GM12864 (cell line): ENCODE measurements at regions not wholly inside any gene's neighbourhood (a gene's known extent, or its start where the extent isn't known, plus 50 kb on each side); places are given as distances from the start of the nearest gene placed in this dataset.

Source experiments
- DNase-seq: peaks from one replicate; pipeline ENCODE4 v3.0.0-alpha.2; 2011; ENCODE audit warnings: low read depth
- H3K4me3 ChIP-seq: 2 replicates; pipeline ENCODE4 v1.5.1; 2011; ENCODE audit warnings: mild to moderate bottlenecking, low read depth, low read length, control low read depth
- TF ChIP-seq, protein P1 (sequence below): IDR thresholded peaks from 2 replicates; pipeline ENCODE4 v1.5.1; 2011; ENCODE audit warnings: low read depth, mild to moderate bottlenecking, moderate library complexity, low read length, control low read depth, inconsistent platforms; ENCODE audit errors: missing control alignments

DNA sequence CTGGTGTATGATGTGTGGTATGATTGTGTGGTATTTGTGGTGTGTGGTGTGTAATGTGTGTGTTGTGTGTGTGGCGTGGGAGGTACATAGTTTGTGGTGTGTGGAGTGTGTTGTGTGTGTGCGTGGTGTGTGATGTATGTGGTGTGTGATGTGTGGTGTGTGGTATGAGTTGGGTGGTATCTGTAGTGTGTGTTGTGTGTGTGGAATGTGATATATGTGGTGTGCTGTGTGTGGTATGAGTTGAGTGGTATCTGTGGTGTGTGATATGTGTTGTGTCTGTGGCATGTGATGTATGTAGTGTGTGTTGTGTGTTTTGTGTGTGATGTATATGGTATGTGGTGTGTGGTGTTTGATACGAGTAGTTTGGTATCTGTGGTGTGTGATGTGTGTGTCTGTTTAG lies 272.5 kb upstream of the IRX1 start:
- H3K4me3 ChIP-seq: no peak overlapping the region
- TF ChIP-seq, protein P1, sequence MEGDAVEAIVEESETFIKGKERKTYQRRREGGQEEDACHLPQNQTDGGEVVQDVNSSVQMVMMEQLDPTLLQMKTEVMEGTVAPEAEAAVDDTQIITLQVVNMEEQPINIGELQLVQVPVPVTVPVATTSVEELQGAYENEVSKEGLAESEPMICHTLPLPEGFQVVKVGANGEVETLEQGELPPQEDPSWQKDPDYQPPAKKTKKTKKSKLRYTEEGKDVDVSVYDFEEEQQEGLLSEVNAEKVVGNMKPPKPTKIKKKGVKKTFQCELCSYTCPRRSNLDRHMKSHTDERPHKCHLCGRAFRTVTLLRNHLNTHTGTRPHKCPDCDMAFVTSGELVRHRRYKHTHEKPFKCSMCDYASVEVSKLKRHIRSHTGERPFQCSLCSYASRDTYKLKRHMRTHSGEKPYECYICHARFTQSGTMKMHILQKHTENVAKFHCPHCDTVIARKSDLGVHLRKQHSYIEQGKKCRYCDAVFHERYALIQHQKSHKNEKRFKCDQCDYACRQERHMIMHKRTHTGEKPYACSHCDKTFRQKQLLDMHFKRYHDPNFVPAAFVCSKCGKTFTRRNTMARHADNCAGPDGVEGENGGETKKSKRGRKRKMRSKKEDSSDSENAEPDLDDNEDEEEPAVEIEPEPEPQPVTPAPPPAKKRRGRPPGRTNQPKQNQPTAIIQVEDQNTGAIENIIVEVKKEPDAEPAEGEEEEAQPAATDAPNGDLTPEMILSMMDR: no peak
- no peak for DNase-seq

DNA sequence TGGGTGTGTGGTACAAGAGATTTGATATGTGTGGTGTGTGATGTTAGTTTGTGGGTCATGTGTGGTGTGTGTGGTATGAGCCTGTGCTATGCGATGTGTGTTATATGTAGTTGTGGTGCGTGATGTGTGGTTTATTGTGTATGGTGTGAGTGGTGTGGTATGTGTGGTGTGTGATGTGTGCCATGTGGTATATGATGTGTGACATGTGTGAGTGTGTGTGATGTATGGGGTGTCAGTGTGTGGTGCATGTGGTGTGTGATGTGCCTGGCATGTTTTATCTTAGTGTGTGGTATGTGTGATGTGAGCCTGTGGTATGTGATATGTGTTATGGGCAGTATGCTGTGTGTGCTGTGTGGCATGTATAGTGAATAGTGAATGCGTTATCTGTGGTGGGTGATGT lies 273.0 kb upstream of the IRX1 start:
- H3K4me3 ChIP-seq: no peak overlapping the region
- DNase-seq: no peak
- TF ChIP-seq, protein P1: no peak

DNA sequence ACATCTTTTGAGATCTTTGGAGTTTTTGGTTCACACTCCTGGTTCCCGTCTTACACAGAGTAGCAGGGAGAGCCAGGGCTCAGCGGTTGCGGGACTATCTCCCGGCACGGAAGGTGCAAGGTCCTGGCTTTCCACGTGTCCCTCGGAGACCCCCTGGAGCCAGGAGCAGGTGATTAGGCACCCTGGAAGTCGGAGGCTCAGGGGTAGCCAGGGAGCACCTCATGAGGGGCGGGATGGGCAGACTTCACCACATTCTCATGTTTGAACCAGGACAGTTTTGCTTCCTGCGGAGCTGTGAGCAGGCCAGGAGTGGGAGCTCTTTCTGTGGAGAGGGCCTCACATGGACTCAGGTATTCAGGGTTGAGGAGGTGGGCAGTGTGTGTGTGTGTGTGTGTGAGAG lies 273.7 kb upstream of the IRX1 start:
- no peak for DNase-seq
- no peak overlapping the region for H3K4me3 ChIP-seq
- TF ChIP-seq, protein P1: no peak

DNA sequence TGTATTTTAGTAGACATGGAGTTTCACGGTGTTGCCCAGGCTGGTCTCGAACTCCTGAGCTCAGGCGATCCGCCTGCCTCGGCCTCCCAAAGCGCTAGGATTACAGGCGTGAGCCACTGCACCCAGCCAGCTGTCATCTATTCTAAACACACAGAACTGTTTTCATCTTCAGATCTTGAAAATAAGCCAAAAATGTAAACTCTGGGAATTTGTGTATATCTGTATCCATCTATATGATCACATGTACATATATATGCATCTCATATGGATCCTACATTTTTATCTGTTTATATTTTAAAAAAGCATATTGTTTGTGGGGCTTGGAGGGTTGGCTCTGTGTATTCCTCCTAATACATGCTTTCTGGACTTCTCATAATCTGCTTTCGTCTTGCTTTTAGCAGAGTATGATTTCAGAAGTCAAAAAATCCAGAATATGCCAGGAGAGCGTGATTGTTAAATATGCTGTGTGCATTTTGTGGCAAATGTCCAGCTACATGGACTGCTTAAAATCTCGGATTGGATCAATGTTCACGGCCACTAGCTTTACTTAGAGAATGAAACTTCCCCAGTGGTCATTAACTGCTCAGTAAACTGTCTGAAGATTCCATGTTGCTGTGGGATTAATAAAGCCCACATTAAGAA lies 274.4 kb upstream of the IRX1 start:
- H3K4me3 ChIP-seq: no peak overlapping the region
- TF ChIP-seq, protein P1: no peak
- DNase-seq: no peak

DNA sequence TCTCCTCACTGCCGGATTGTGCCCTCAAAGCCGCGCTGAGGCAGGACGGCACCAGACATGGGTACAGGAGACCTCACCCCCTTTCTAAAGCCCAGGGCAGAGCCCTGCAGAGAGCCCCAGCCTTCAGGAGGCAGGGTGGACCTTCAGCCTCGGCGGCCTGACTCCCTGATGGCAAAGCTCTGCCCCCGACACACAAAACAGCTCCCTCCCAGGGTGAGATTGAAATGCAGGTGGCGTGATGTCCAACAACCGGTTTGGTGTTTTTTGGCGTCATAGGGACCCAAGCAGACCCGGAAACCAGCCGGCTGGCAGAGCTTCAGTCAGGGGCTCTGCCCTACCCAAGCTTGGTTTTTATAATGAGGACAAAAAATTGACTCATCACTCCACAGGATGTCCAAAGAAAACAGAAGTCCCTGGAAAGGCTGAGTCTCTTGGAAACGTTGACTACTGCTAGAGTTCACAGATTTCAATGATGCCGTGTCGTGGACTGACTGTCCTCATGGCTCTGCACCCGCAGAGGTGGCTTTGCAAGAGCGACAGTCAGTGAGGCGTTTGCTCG lies 275.2 kb upstream of the IRX1 start:
- TF ChIP-seq, protein P1: no peak
- DNase-seq: no peak
- H3K4me3 ChIP-seq: no peak overlapping the region

DNA sequence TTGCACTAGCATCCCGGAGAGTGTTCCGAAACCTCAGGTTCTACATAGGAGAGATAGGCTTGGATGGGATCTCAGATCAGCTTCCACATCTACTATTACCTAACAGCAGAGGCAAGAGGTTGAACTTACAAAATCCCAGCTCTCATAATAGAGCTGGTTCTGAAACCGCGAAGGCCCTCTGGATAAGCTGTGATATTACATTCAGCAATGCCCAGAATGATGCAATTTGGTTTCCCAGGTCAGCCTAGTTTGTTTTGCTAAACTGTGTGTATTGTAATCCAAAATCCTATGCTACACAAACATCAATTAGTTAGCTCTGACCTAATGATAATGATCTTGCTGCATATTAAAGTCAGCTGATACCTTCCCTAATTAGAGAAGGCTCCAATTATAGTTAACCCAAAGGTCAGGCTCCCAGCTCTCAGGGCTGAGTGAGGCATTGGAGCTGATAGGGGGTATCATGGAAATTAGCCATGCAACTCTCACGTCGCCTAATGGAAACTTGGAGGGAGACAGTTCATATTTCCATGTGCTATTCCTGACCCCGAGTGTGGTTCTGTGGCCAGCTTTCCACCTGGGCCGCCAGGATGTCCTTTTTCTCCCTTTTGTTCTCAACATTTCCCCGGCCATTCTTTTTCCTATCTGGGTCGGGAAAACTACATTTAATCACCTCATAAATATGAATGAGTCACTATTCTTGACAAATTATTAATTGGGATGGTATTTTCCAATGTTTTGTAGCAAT lies 278.4 kb upstream of the IRX1 start:
- TF ChIP-seq, protein P1: no peak
- no peak overlapping the region for H3K4me3 ChIP-seq
- no peak for DNase-seq

DNA sequence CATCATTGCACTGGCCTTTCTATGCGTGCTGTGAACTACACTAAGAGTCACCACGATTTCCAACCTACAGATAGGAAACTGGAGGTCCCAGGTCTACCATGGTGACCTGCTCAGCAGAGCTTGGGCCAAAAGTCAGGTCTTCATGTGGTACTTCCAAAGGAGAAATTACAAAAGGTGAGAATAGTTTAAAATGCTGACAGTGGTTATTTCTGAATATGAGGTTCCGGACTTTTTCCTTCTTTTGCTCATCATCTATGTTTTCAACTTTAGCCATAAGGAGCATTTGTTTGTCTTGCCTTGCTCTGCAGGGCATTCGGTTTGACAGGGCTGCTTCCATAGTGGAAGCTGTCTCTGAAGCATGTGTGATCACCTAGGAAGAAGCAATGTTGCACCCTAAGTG lies 282.1 kb upstream of the IRX1 start:
- no peak overlapping the region for H3K4me3 ChIP-seq
- no peak for DNase-seq
- TF ChIP-seq, protein P1: no peak
